Body of pancreas (tissue), 4 donors: ENCODE measurements at regions not wholly inside any gene's neighbourhood (a gene's known extent, or its start where the extent isn't known, plus 50 kb on each side); places are given as distances from the start of the nearest gene placed in this dataset.

Experiments
- CTCF ChIP-seq, 7 experiments: fragments of 450-650 bp in 4 of 7; fragments of 200-600 bp in 3 of 7; sonication (generic) in 3 of 7; IDR thresholded peaks; one replicate each; pipeline ENCODE4 v1.5.1; 2016 to 2019; ENCODE audit warnings: antibody characterized with exemption in 7 of 7
- POLR2A ChIP-seq, 3 donors: fragments of 450-650 bp; IDR thresholded peaks; one replicate each; pipeline ENCODE4 v1.6.1; 2016; ENCODE audit warnings: antibody characterized with exemption in 3 of 3, mild to moderate bottlenecking in 2 of 3

- no peak for TF ChIP-seq CTCF (IDR thresholded peaks at IDR 0.05)
- no peak for TF ChIP-seq POLR2A (IDR thresholded peaks at IDR 0.05)
Observed at GRCh38 chr7:118870187-118870586, 645.7 kb downstream of the ANKRD7 start.
